ENCODE measurements at regions not wholly inside any gene's neighbourhood (a gene's known extent, or its start where the extent isn't known, plus 50 kb on each side); places are given as distances from the start of the nearest gene placed in this dataset.

DNA sequence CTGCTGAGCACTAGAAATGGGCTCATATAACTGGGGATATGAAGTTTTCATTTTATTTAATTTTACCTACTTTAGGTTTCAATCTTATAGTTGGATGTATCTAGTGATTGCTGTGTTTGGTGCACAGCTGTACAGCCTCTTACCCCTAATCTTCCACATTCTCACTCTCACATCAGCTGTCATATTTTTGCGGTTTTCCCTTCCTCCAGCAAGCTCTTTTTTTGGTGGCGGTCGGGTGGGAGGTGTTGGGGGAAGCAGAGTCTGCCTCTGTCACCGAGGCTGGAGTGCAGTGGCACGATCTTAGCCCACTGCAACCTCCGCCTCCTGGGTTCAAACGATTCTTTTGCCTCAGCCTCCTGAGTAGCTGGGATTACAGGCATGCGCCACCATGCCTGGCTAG, 445.1 kb upstream of the ISX start:
- ATAC-seq (no peak), DNase-seq (ENCODE audit: low spot score) (no peak)
- 0 out of 2 replicates have a peak, but pooled peaks cover 4% of the 10 kb centered on the region for H3K9me3 Mint-ChIP-seq
- no peak overlapping the region for H3K4me3 Mint-ChIP-seq
- H3K36me3 Mint-ChIP-seq = peaks cover 3% of the 10 kb centered on the region
- ChIA-PET CTCF (no interaction called here), POLR2A (no interaction called here)
- TF ChIP-seq, protein P1, sequence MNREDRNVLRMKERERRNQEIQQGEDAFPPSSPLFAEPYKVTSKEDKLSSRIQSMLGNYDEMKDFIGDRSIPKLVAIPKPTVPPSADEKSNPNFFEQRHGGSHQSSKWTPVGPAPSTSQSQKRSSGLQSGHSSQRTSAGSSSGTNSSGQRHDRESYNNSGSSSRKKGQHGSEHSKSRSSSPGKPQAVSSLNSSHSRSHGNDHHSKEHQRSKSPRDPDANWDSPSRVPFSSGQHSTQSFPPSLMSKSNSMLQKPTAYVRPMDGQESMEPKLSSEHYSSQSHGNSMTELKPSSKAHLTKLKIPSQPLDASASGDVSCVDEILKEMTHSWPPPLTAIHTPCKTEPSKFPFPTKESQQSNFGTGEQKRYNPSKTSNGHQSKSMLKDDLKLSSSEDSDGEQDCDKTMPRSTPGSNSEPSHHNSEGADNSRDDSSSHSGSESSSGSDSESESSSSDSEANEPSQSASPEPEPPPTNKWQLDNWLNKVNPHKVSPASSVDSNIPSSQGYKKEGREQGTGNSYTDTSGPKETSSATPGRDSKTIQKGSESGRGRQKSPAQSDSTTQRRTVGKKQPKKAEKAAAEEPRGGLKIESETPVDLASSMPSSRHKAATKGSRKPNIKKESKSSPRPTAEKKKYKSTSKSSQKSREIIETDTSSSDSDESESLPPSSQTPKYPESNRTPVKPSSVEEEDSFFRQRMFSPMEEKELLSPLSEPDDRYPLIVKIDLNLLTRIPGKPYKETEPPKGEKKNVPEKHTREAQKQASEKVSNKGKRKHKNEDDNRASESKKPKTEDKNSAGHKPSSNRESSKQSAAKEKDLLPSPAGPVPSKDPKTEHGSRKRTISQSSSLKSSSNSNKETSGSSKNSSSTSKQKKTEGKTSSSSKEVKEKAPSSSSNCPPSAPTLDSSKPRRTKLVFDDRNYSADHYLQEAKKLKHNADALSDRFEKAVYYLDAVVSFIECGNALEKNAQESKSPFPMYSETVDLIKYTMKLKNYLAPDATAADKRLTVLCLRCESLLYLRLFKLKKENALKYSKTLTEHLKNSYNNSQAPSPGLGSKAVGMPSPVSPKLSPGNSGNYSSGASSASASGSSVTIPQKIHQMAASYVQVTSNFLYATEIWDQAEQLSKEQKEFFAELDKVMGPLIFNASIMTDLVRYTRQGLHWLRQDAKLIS (CRISPR knock-in tag; IDR thresholded peaks at IDR 0.05; ENCODE audit: borderline replicate concordance) = no peak
- no peak for TF ChIP-seq SP1 (CRISPR knock-in tag; conservative IDR thresholded peaks at IDR 0.05)
- no peak for TF ChIP-seq SMAD3 (CRISPR knock-in tag; IDR thresholded peaks at IDR 0.05; ENCODE audit: borderline replicate concordance)
- TF ChIP-seq FOXP1 (CRISPR knock-in tag; IDR thresholded peaks at IDR 0.05; ENCODE audit: borderline replicate concordance) = no peak
- TF ChIP-seq, protein P2, sequence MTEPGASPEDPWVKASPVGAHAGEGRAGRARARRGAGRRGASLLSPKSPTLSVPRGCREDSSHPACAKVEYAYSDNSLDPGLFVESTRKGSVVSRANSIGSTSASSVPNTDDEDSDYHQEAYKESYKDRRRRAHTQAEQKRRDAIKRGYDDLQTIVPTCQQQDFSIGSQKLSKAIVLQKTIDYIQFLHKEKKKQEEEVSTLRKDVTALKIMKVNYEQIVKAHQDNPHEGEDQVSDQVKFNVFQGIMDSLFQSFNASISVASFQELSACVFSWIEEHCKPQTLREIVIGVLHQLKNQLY (CRISPR knock-in tag; IDR thresholded peaks at IDR 0.05) = no peak
- no peak for TF ChIP-seq IRF1 (CRISPR knock-in tag; IDR thresholded peaks at IDR 0.05)
- TF ChIP-seq JUN (CRISPR knock-in tag; IDR thresholded peaks at IDR 0.05) = no peak
- no peak for TF ChIP-seq E2F4 (CRISPR knock-in tag; IDR thresholded peaks at IDR 0.05; ENCODE audit: borderline replicate concordance, low read depth)
- no peak for TF ChIP-seq MAX (CRISPR knock-in tag; IDR thresholded peaks at IDR 0.05)
- no peak for TF ChIP-seq NR1H2 (CRISPR knock-in tag; IDR thresholded peaks at IDR 0.05)
- no peak for TF ChIP-seq RORB (CRISPR knock-in tag; IDR thresholded peaks at IDR 0.05)
- TF ChIP-seq CBFB (CRISPR knock-in tag; IDR thresholded peaks at IDR 0.05; ENCODE audit: low read depth) = no peak
- TF ChIP-seq ZMAT4 (CRISPR knock-in tag; IDR thresholded peaks at IDR 0.05) = no peak
- TF ChIP-seq, protein P3, sequence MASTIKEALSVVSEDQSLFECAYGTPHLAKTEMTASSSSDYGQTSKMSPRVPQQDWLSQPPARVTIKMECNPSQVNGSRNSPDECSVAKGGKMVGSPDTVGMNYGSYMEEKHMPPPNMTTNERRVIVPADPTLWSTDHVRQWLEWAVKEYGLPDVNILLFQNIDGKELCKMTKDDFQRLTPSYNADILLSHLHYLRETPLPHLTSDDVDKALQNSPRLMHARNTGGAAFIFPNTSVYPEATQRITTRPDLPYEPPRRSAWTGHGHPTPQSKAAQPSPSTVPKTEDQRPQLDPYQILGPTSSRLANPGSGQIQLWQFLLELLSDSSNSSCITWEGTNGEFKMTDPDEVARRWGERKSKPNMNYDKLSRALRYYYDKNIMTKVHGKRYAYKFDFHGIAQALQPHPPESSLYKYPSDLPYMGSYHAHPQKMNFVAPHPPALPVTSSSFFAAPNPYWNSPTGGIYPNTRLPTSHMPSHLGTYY (CRISPR knock-in tag; IDR thresholded peaks at IDR 0.05) = no peak
- no peak for TF ChIP-seq ZNF121 (CRISPR knock-in tag; IDR thresholded peaks at IDR 0.05)
- no peak for TF ChIP-seq OVOL2 (CRISPR knock-in tag; IDR thresholded peaks at IDR 0.05; ENCODE audit: borderline replicate concordance)
- no peak for TF ChIP-seq ZNF219 (CRISPR knock-in tag; IDR thresholded peaks at IDR 0.05; ENCODE audit: borderline replicate concordance)
- no peak for TF ChIP-seq TCF7 (CRISPR knock-in tag; IDR thresholded peaks at IDR 0.05; ENCODE audit: low read depth)
- H3K4me1 Mint-ChIP-seq = 0 out of 2 replicates have a peak, but pooled peaks cover 3% of the 10 kb centered on the region
- no peak overlapping the region for H3K27ac Mint-ChIP-seq
- no peaks in the 10 kb centered on the region for H3K27me3 Mint-ChIP-seq (ENCODE audit: low read depth)

- Mint-ChIP-seq H3K9me3 (peaks cover 14% of the 10 kb centered on the region), H3K27me3 (ENCODE audit: low read depth) (no peaks in the 10 kb centered on the region; the same call in 1 of the 2 replicates), H3K4me3 (no peak overlapping the region), H3K27ac (no peak overlapping the region), H3K4me1 (0 out of 2 replicates have a peak, but pooled peaks cover 3% of the 10 kb centered on the region), H3K36me3 (peaks cover 13% of the 10 kb centered on the region)
- ATAC-seq (no peak), DNase-seq (ENCODE audit: low spot score) (no peak)
- ChIA-PET CTCF (no interaction called here), POLR2A (no interaction called here)
- TF ChIP-seq KAT7 (CRISPR knock-in tag; IDR thresholded peaks at IDR 0.05; ENCODE audit: borderline replicate concordance) = no peak
- no peak for TF ChIP-seq ETV6 (CRISPR knock-in tag; IDR thresholded peaks at IDR 0.05)
- TF ChIP-seq SMAD4 (CRISPR knock-in tag; IDR thresholded peaks at IDR 0.05) = no peak
- no peak for TF ChIP-seq NR3C1 (CRISPR knock-in tag; conservative IDR thresholded peaks at IDR 0.05; ENCODE audit: low read depth)
- no peak for TF ChIP-seq HMGXB4 (CRISPR knock-in tag; IDR thresholded peaks at IDR 0.05)
- TF ChIP-seq TCF7 (CRISPR knock-in tag; IDR thresholded peaks at IDR 0.05; ENCODE audit: low read depth) = no peak
- TF ChIP-seq EMX1 (CRISPR knock-in tag; IDR thresholded peaks at IDR 0.05) = no peak
- no peak for TF ChIP-seq IRF1 (CRISPR knock-in tag; IDR thresholded peaks at IDR 0.05)
- TF ChIP-seq GTF2I (CRISPR knock-in tag; conservative IDR thresholded peaks at IDR 0.05) = no peak
Observed at GRCh38 chr22:34622602-34623001, 443.4 kb upstream of the ISX start.

Measured in WTC11 (cell line).